Loucy (cell line): ENCODE measurements at regions not wholly inside any gene's neighbourhood (a gene's known extent, or its start where the extent isn't known, plus 50 kb on each side); places are given as distances from the start of the nearest gene placed in this dataset.

Source experiments
- EZH2phosphoT487 ChIP-seq: fragments of 200-600 bp; IDR thresholded peaks from 2 replicates; pipeline ENCODE4 v1.6.1; 2018; ENCODE audit warnings: antibody characterized with exemption, mild to moderate bottlenecking, moderate library complexity, borderline replicate concordance
- TF ChIP-seq, protein P1 (sequence below): fragments of 200-600 bp; sonication (generic); conservative IDR thresholded peaks from 2 replicates; pipeline ENCODE4 v1.5.1; 2014; ENCODE audit warnings: mild to moderate bottlenecking, antibody characterized with exemption, low read length

DNA sequence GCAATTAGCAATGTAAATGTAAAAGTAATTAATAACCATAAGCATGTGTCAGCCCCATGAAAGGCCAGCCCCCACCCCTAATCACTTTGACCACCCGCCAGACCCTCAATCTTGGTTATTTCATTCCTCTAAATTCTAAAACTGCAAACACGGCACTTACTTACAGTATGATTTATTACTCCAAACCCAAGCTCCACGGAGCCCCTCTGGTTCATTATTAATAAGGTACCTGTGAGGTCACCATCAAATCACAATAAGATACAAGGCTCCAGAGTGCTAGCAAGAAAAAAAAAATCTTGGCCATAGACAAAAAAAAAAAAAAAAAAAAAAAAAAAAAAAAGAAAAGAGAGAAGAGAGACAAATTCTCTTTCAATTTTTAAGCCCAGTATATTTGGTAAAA lies 879.5 kb downstream of the TDRD15 start:
- TF ChIP-seq, protein P1, sequence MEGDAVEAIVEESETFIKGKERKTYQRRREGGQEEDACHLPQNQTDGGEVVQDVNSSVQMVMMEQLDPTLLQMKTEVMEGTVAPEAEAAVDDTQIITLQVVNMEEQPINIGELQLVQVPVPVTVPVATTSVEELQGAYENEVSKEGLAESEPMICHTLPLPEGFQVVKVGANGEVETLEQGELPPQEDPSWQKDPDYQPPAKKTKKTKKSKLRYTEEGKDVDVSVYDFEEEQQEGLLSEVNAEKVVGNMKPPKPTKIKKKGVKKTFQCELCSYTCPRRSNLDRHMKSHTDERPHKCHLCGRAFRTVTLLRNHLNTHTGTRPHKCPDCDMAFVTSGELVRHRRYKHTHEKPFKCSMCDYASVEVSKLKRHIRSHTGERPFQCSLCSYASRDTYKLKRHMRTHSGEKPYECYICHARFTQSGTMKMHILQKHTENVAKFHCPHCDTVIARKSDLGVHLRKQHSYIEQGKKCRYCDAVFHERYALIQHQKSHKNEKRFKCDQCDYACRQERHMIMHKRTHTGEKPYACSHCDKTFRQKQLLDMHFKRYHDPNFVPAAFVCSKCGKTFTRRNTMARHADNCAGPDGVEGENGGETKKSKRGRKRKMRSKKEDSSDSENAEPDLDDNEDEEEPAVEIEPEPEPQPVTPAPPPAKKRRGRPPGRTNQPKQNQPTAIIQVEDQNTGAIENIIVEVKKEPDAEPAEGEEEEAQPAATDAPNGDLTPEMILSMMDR: no peak
- no peak for TF ChIP-seq EZH2phosphoT487
